ENCODE measurements at regions not wholly inside any gene's neighbourhood (a gene's known extent, or its start where the extent isn't known, plus 50 kb on each side); places are given as distances from the start of the nearest gene placed in this dataset.

- Histone ChIP-seq H4K20me1 (ENCODE audit: insufficient read depth, low read length) (no peaks in the 10 kb centered on the region), H3K36me3 (replicated peaks in 1 of 2; ENCODE audit: control insufficient read depth in 1 of 2, insufficient read depth in 2 of 2, low read length in 2 of 2) (peaks cover 0 to 1% of the 10 kb centered on the region in 2 experiments; a peak in 1 of 5 replicates), H3K79me2 (ENCODE audit: insufficient read depth, low read length) (no peaks in the 10 kb centered on the region), H3K27ac (ENCODE audit: extremely low read length, insufficient read depth, low read length) (no peak overlapping the region), H3K27me3 (ENCODE audit: control insufficient read depth in 1 of 2, insufficient read depth in 2 of 2, low read length in 2 of 2) (no peaks in the 10 kb centered on the region), H3K9me3 (ENCODE audit: low read length) (peaks cover 9% of the 10 kb centered on the region), H2AFZ (ENCODE audit: low read length) (no peak overlapping the region), H3K9ac (ENCODE audit: insufficient read depth, low read depth, low read length) (no peak overlapping the region), H3K4me3 (replicated peaks in 1 of 3; ENCODE audit: insufficient read depth in 1 of 3, low read depth in 2 of 3, low read length in 3 of 3) (no peak overlapping the region), H3K4me1 (ENCODE audit: insufficient read depth, low read length) (peaks cover 19% of the 10 kb centered on the region), H3K4me2 (ENCODE audit: low read depth, low read length) (no peak overlapping the region)
- TF ChIP-seq BCLAF1 (IDR thresholded peaks at IDR 0.05) (no peak), ZNF142 (CRISPR knock-in tag; IDR thresholded peaks at IDR 0.05) (no peak), WIZ (CRISPR knock-in tag; IDR thresholded peaks at IDR 0.05) (no peak), PHB2 (IDR thresholded peaks at IDR 0.05; ENCODE audit: partially characterized antibody) (no peak), ZNF205 (CRISPR knock-in tag; IDR thresholded peaks at IDR 0.05) (no peak), BORCS8-MEF2B (CRISPR knock-in tag; IDR thresholded peaks at IDR 0.05) (no peak), ZNF251 (CRISPR knock-in tag; IDR thresholded peaks at IDR 0.05) (no peak), ZBTB38 (CRISPR knock-in tag; IDR thresholded peaks at IDR 0.05) (no peak), BRCA1 (CRISPR knock-in tag; IDR thresholded peaks at IDR 0.05) (no peak), XBP1 (CRISPR knock-in tag; IDR thresholded peaks at IDR 0.05) (no peak), ELK4 (CRISPR knock-in tag; IDR thresholded peaks at IDR 0.05; ENCODE audit: borderline replicate concordance) (no peak), MIER2 (CRISPR knock-in tag; IDR thresholded peaks at IDR 0.05) (no peak), ZNF430 (CRISPR knock-in tag; IDR thresholded peaks at IDR 0.05) (no peak)
- ATAC-seq (no peak), FAIRE-seq (no peak), DNase-seq (ENCODE audit: low spot score) (no peak)
- WGBS (ENCODE audit: low lambda C conversion rate) = 91% methylated on average over 1 of the region's 1 CpG
- CTCF ChIA-PET (ENCODE audit: low intra/inter-chr PET ratio, low total read pairs) = no interaction called here
- BruUV-seq (replicated peaks) = no TSS peak
- POLR2A ChIA-PET = no interaction called here
- in situ Hi-C loops (cut with HindIII; ENCODE audit: extremely low pct_ligation_motif_present, low pct_unique_long_range_greater_than_20kb) (no loop called here), intact Hi-C loops (cut with micrococcal nuclease; ENCODE audit: unreplicated experiment) (no loop called here)
Measured at GRCh38 chr5:142478113-142478512, 153.3 kb upstream of the SPRY4 start.
